ENCODE measurements at regions not wholly inside any gene's neighbourhood (a gene's known extent, or its start where the extent isn't known, plus 50 kb on each side); places are given as distances from the start of the nearest gene placed in this dataset.

GRCh38 chr6:3522561-3523260 lies 65.9 kb upstream of the SLC22A23 start:
- ChIA-PET CTCF (no interaction called here), POLR2A (no interaction called here)
- no peak overlapping the region for H3K4me3 ChIP-seq (ENCODE audit: low read depth, low read length)
- peaks cover 2% of the 10 kb centered on the region; the same call in 1 of the 2 replicates for H3K9me3 ChIP-seq (ENCODE audit: control insufficient read depth, insufficient read depth, low read length)
- H3K27ac ChIP-seq (ENCODE audit: low read depth, low read length) = no peak overlapping the region
- H3K27me3 ChIP-seq (ENCODE audit: control insufficient read depth, insufficient read depth, low read length) = peaks cover 26% of the 10 kb centered on the region
- DNase-seq (ENCODE audit: low read depth, low spot score) = no peak
- TF ChIP-seq CTCF (IDR thresholded peaks at IDR 0.05; ENCODE audit: low read depth, low read length) = no peak

GRCh38 chr6:3520281-3521230 lies 63.7 kb upstream of the SLC22A23 start:
- Histone ChIP-seq H3K27ac (ENCODE audit: low read depth, low read length) (no peak overlapping the region), H3K4me3 (ENCODE audit: low read depth, low read length) (no peak overlapping the region), H3K9me3 (ENCODE audit: control insufficient read depth, insufficient read depth, low read length) (peaks cover 2% of the 10 kb centered on the region; the same call in 1 of the 2 replicates), H3K27me3 (ENCODE audit: control insufficient read depth, insufficient read depth, low read length) (peaks cover 8% of the 10 kb centered on the region)
- POLR2A ChIA-PET = no interaction called here
- no peak for TF ChIP-seq CTCF (IDR thresholded peaks at IDR 0.05; ENCODE audit: low read depth, low read length)
- DNase-seq (ENCODE audit: low read depth, low spot score) = no peak
- CTCF ChIA-PET = interaction anchor here (0.7 kb wide), 1 partner anchor 109 kb away, joined by 3 read pairs; no protein-coding TSS in a partner anchor

GRCh38 chr6:3518356-3519190 lies 61.7 kb upstream of the SLC22A23 start:
- Histone ChIP-seq H3K27me3 (ENCODE audit: control insufficient read depth, insufficient read depth, low read length) (no peaks in the 10 kb centered on the region), H3K9me3 (ENCODE audit: control insufficient read depth, insufficient read depth, low read length) (peaks cover 2% of the 10 kb centered on the region; the same call in 1 of the 2 replicates)

GRCh38 chr6:3517350-3517749 lies 60.5 kb upstream of the SLC22A23 start:
- Histone ChIP-seq H3K4me3 (ENCODE audit: low read depth, low read length) (no peak overlapping the region), H3K27ac (ENCODE audit: low read depth, low read length) (no peak overlapping the region), H3K9me3 (ENCODE audit: control insufficient read depth, insufficient read depth, low read length) (peaks cover 2% of the 10 kb centered on the region; the same call in 1 of the 2 replicates), H3K27me3 (ENCODE audit: control insufficient read depth, insufficient read depth, low read length) (peaks cover 3% of the 10 kb centered on the region)
- ChIA-PET POLR2A (no interaction called here), CTCF (no interaction called here)
- peak; percentile 55 for DNase-seq (ENCODE audit: low read depth, low spot score)
- TF ChIP-seq CTCF (IDR thresholded peaks at IDR 0.05; ENCODE audit: low read depth, low read length) = no peak

More at GRCh38 chr6:3518356-3519190, 61.7 kb upstream of the SLC22A23 start:
- H3K4me3 ChIP-seq (ENCODE audit: low read depth, low read length) = no peak overlapping the region
- TF ChIP-seq CTCF (IDR thresholded peaks at IDR 0.05; ENCODE audit: low read depth, low read length) = no peak
- peak overlapping the region; percentile 39 for H3K27ac ChIP-seq (ENCODE audit: low read depth, low read length)
- ChIA-PET CTCF (interaction anchor here (0.6 to 0.8 kb wide), 2 partner anchors 214 to 361 kb away, joined by 3 read pairs; no protein-coding TSS in a partner anchor), POLR2A (no interaction called here)
- peak; percentile 24 for DNase-seq (ENCODE audit: low read depth, low spot score)

Measured in AG04450 (cell line).